ENCODE measurements at regions not wholly inside any gene's neighbourhood (a gene's known extent, or its start where the extent isn't known, plus 50 kb on each side); places are given as distances from the start of the nearest gene placed in this dataset.

DNA sequence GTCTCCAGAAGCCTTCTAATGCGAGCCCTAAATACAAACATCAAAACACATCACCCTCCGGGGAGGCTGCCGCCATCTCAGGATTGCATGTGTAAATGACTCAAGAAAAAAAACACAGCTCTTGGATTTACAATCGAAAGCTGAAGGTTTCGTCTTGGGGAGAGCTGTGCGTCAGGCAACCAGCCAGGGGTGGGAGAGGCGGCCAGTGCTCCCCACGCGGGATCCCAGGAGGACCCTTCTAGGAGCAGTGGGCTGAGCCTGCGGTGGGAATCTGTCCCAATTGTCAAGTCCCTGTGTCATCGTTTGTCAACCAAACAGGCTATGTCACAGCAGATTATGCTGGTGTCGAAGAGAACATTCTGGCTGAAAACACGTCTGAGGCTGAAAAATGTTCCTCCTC lies 209.7 kb downstream of the ABCC12 start:
- Mint-ChIP-seq H3K27me3 (ENCODE audit: insufficient read depth, low read depth) (peaks cover 8% of the 10 kb centered on the region), H3K36me3 (no peaks in the 10 kb centered on the region), H3K4me1 (peaks cover 4% of the 10 kb centered on the region), H3K9me3 (peaks cover 12% of the 10 kb centered on the region), H3K4me3 (no peak overlapping the region), H3K27ac (no peak overlapping the region)
- TF ChIP-seq, protein P1, sequence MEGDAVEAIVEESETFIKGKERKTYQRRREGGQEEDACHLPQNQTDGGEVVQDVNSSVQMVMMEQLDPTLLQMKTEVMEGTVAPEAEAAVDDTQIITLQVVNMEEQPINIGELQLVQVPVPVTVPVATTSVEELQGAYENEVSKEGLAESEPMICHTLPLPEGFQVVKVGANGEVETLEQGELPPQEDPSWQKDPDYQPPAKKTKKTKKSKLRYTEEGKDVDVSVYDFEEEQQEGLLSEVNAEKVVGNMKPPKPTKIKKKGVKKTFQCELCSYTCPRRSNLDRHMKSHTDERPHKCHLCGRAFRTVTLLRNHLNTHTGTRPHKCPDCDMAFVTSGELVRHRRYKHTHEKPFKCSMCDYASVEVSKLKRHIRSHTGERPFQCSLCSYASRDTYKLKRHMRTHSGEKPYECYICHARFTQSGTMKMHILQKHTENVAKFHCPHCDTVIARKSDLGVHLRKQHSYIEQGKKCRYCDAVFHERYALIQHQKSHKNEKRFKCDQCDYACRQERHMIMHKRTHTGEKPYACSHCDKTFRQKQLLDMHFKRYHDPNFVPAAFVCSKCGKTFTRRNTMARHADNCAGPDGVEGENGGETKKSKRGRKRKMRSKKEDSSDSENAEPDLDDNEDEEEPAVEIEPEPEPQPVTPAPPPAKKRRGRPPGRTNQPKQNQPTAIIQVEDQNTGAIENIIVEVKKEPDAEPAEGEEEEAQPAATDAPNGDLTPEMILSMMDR (IDR thresholded peaks at IDR 0.05), result no peak
- no peak for TF ChIP-seq EZH2phosphoT487 (IDR thresholded peaks at IDR 0.05)
- no peak for TF ChIP-seq EZH2 (IDR thresholded peaks at IDR 0.05)
- no peaks in the 10 kb centered on the region for H4K20me1 ChIP-seq (ENCODE audit: low read depth)
- H3F3A ChIP-seq (ENCODE audit: low read depth), result no peaks in the 10 kb centered on the region
- H3K4me1 ChIP-seq, result no peaks in the 10 kb centered on the region
- no peaks in the 10 kb centered on the region for H3K27me3 ChIP-seq
- no peak overlapping the region for H3K4me3 ChIP-seq
- no peak overlapping the region for H3K9ac ChIP-seq
- no peaks in the 10 kb centered on the region for H3K36me3 ChIP-seq
- H2AFZ ChIP-seq (replicated peaks), result no peak overlapping the region
- no peak overlapping the region for H3K27ac ChIP-seq
- H3K9me3 ChIP-seq (ENCODE audit: low read depth), result no peaks in the 10 kb centered on the region
- H3K4me2 ChIP-seq, result no peak overlapping the region
- no peak for DNase-seq (ENCODE audit: low spot score)
- H3K79me2 ChIP-seq (ENCODE audit: low read depth), result no peaks in the 10 kb centered on the region

DNA sequence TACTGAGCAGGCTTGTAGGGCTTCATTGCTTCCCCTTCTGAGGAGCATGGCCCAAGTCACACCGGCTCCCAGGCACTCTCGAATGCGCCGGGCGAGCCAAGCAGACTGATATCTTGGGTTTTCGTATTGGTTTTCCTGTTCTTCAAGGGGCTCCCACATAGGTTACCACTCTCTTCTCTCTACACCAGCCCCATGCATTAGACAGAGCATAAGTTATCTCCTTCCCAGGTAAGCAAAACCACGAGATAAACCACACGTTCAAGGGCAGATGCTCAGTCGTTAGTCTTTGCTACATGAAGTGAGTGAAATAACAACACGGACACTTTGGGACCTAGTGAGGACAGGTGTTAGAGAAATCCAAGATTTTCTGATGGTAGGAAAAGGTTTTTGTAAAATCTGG lies 211.2 kb downstream of the ABCC12 start:
- no peaks in the 10 kb centered on the region for H3K79me2 ChIP-seq (ENCODE audit: low read depth)
- H4K20me1 ChIP-seq (ENCODE audit: low read depth), result no peaks in the 10 kb centered on the region
- H3K4me2 ChIP-seq, result no peak overlapping the region
- no peak overlapping the region for H3K4me3 Mint-ChIP-seq
- no peaks in the 10 kb centered on the region for H3K27me3 ChIP-seq
- no peaks in the 10 kb centered on the region for H3K36me3 Mint-ChIP-seq
- no peak for DNase-seq (ENCODE audit: low spot score)
- no peaks in the 10 kb centered on the region for H3K4me1 ChIP-seq
- no peak overlapping the region for H3K27ac Mint-ChIP-seq
- H3K9me3 Mint-ChIP-seq, result peaks cover 5% of the 10 kb centered on the region
- peaks cover 4% of the 10 kb centered on the region for H3K4me1 Mint-ChIP-seq
- H2AFZ ChIP-seq (replicated peaks), result no peak overlapping the region
- no peak overlapping the region for H3K4me3 ChIP-seq
- no peaks in the 10 kb centered on the region for H3K9me3 ChIP-seq (ENCODE audit: low read depth)
- no peaks in the 10 kb centered on the region for H3F3A ChIP-seq (ENCODE audit: low read depth)
- TF ChIP-seq EZH2 (IDR thresholded peaks at IDR 0.05) (no peak), EZH2phosphoT487 (IDR thresholded peaks at IDR 0.05) (no peak)
- TF ChIP-seq, protein P1 (IDR thresholded peaks at IDR 0.05), result no peak
- no peaks in the 10 kb centered on the region for H3K36me3 ChIP-seq
- no peak overlapping the region for H3K9ac ChIP-seq
- no peak overlapping the region for H3K27ac ChIP-seq
- H3K27me3 Mint-ChIP-seq (ENCODE audit: insufficient read depth, low read depth), result peaks cover 10% of the 10 kb centered on the region

DNA sequence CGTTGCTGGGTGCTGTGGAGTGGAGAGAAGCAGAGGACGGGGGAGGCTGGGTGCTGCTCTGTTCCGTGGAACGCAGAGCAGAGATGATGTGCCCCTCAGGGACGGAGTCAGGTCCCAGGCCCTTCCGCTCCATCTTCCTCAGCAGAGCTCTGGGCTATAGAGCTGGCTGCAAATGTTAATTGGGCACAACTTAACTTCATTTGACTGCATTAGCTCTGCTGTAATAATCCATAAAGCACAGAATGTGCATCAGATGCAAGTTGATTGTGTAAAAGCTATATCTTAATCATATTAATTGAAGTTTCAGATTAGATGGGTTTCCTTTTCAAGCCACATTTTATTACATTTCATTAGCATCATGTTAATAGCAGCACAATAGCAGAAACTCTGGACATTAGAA lies 212.6 kb downstream of the ABCC12 start:
- H3K4me1 ChIP-seq, result no peaks in the 10 kb centered on the region
- H3K9me3 ChIP-seq (ENCODE audit: low read depth), result no peaks in the 10 kb centered on the region
- no peak overlapping the region for H2AFZ ChIP-seq (replicated peaks)
- H4K20me1 ChIP-seq (ENCODE audit: low read depth), result no peaks in the 10 kb centered on the region
- no peak overlapping the region for H3K4me2 ChIP-seq
- TF ChIP-seq EZH2 (IDR thresholded peaks at IDR 0.05), result no peak
- TF ChIP-seq, protein P1 (IDR thresholded peaks at IDR 0.05), result no peak
- TF ChIP-seq EZH2phosphoT487 (IDR thresholded peaks at IDR 0.05), result no peak
- no peak overlapping the region for H3K27ac Mint-ChIP-seq
- no peak overlapping the region for H3K27ac ChIP-seq
- peaks cover 10% of the 10 kb centered on the region for H3K27me3 Mint-ChIP-seq (ENCODE audit: insufficient read depth, low read depth)
- H3F3A ChIP-seq (ENCODE audit: low read depth), result no peaks in the 10 kb centered on the region
- no peaks in the 10 kb centered on the region for H3K79me2 ChIP-seq (ENCODE audit: low read depth)
- H3K4me3 ChIP-seq, result no peak overlapping the region
- H3K9me3 Mint-ChIP-seq, result no peaks in the 10 kb centered on the region
- peaks cover 4% of the 10 kb centered on the region for H3K4me1 Mint-ChIP-seq
- no peak overlapping the region for H3K4me3 Mint-ChIP-seq
- DNase-seq (ENCODE audit: low spot score), result no peak
- no peaks in the 10 kb centered on the region for H3K27me3 ChIP-seq
- no peak overlapping the region for H3K9ac ChIP-seq
- H3K36me3 Mint-ChIP-seq, result no peaks in the 10 kb centered on the region
- no peaks in the 10 kb centered on the region for H3K36me3 ChIP-seq
